Muscle of back (tissue), 3 donors: ENCODE measurements at regions not wholly inside any gene's neighbourhood (a gene's known extent, or its start where the extent isn't known, plus 50 kb on each side); places are given as distances from the start of the nearest gene placed in this dataset.
"Not testable (repeated sequence)": the region's sequence is repeated elsewhere in the genome, so short reads cannot be mapped to it uniquely, and the experiment has no call there.

Experiments
- DNase-seq, 3 donors: peaks; one replicate each; pipeline versions ENCODE4 v3.0.0 to v3.0.0-alpha.2; 2013

GRCh38 chr6:118719351-118720124, 68.1 kb upstream of the CEP85L start:
- no peak for DNase-seq

GRCh38 chr6:118718903-118719302, 67.5 kb upstream of the CEP85L start:
- DNase-seq = no peak

GRCh38 chr6:118718297-118718696, 66.9 kb upstream of the CEP85L start:
- no peak for DNase-seq

GRCh38 chr6:118717106-118717505, 65.7 kb upstream of the CEP85L start:
- DNase-seq = no peak

- not testable (repeated sequence) for DNase-seq
These were observed 64.5 kb upstream of the CEP85L start for GRCh38 chr6:118715907-118716306.

GRCh38 chr6:118715376-118715775, 64.0 kb upstream of the CEP85L start:
- no peak for DNase-seq

GRCh38 chr6:118714756-118715155, 63.4 kb upstream of the CEP85L start:
- DNase-seq = no peak

GRCh38 chr6:118712969-118713368, 61.6 kb upstream of the CEP85L start:
- peak in 1 of 3 donors; percentile 63 for DNase-seq

- no peak for DNase-seq
These were observed 59.2 kb upstream of the CEP85L start for GRCh38 chr6:118710616-118711015.

- DNase-seq = peak in 1 of 3 donors; percentile 73
These were observed 58.5 kb upstream of the CEP85L start for GRCh38 chr6:118709859-118710350.

- DNase-seq = peak in 1 of 3 donors; percentile 71
These were observed 57.4 kb upstream of the CEP85L start for GRCh38 chr6:118708744-118709143.

- no peak for DNase-seq
These were observed 56.7 kb upstream of the CEP85L start for GRCh38 chr6:118708055-118708454.

- DNase-seq = no peak
These were observed 55.3 kb upstream of the CEP85L start for GRCh38 chr6:118706702-118707101.

- DNase-seq = peak in 1 of 3 donors; percentile 66
These were observed 54.4 kb upstream of the CEP85L start for GRCh38 chr6:118705544-118706491.

GRCh38 chr6:118704915-118705314, 53.5 kb upstream of the CEP85L start:
- DNase-seq = peak in 2 of 3 donors; percentile 58 to 85

GRCh38 chr6:118701260-118701659, 49.9 kb upstream of the CEP85L start:
- not testable (repeated sequence) for DNase-seq
